ENCODE measurements at regions not wholly inside any gene's neighbourhood (a gene's known extent, or its start where the extent isn't known, plus 50 kb on each side); places are given as distances from the start of the nearest gene placed in this dataset.

DNA sequence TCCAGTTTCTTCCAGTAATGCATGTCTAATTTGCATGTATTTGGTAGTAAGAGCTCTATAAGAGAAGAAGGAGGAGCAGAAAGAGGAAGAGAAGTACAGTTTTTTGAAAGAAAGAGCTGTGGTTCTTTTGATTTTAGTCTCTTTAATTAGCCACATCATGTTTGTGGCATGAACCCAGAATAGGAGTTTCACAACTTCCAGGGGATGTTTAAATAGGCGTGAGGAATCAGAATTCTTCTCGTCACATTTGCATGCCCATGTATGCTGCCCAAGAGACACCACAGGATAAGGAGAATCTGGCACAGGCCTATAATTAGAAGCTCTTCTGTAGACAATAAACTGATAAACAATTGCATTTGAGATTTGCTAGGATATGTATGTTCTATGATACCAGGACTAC lies 78.7 kb downstream of the GAS1 start:
- no peak for TF ChIP-seq EZH2 (IDR thresholded peaks at IDR 0.05; ENCODE audit: low read depth)
- TF ChIP-seq, protein P1, sequence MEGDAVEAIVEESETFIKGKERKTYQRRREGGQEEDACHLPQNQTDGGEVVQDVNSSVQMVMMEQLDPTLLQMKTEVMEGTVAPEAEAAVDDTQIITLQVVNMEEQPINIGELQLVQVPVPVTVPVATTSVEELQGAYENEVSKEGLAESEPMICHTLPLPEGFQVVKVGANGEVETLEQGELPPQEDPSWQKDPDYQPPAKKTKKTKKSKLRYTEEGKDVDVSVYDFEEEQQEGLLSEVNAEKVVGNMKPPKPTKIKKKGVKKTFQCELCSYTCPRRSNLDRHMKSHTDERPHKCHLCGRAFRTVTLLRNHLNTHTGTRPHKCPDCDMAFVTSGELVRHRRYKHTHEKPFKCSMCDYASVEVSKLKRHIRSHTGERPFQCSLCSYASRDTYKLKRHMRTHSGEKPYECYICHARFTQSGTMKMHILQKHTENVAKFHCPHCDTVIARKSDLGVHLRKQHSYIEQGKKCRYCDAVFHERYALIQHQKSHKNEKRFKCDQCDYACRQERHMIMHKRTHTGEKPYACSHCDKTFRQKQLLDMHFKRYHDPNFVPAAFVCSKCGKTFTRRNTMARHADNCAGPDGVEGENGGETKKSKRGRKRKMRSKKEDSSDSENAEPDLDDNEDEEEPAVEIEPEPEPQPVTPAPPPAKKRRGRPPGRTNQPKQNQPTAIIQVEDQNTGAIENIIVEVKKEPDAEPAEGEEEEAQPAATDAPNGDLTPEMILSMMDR (conservative IDR thresholded peaks at IDR 0.05), result no peak

All from PC-9 (cell line).